NAMALWA (cell line): ENCODE measurements at regions not wholly inside any gene's neighbourhood (a gene's known extent, or its start where the extent isn't known, plus 50 kb on each side); places are given as distances from the start of the nearest gene placed in this dataset.
"Not testable (repeated sequence)": the region's sequence is repeated elsewhere in the genome, so short reads cannot be mapped to it uniquely, and the experiment has no call there.

Experiments used
- DNase-seq: peaks from one replicate; pipeline ENCODE4 v3.0.0-alpha.2; 2015; ENCODE audit warnings: low spot score

DNA sequence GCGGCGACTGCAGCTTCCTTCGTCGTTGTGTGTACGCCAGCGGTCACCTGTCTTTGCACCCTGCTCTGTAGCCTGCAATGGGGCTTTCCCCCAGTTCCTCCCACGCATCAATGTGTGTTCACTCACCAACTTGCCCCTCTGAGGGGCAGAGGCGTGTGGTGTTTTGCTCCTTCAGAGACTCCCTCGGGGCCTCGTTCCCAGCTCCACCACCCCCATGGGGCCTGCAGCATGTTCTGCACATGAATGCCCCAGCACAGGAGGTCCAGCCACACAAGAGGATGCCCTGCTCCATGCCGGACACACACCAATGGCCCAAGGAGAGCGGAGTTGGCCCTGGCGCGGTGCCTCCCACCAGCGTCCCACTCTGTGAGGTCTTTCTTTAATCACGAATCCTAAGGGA lies 196.8 kb downstream of the BANP start:
- not testable (repeated sequence) for DNase-seq

DNA sequence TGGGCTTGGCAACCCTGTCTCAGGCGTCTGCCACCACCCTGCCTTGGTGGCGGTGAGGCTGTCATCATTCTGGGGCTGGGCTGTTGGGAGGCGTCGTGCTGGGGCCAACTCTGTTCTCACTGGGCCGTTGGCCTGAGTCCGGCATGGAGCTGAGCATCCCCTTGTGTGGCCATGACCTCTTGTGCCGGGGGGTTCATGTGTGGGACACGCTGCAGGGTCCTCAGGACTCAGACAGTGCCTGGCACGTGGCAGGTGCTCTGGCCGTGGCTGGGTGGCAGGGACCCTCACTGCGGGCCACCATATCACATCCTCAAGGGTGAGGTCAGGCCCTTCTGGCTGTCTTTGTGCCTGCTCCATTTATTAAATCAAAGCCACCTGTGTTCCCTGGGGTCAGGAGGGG lies 197.4 kb downstream of the BANP start:
- DNase-seq = not testable (repeated sequence)

DNA sequence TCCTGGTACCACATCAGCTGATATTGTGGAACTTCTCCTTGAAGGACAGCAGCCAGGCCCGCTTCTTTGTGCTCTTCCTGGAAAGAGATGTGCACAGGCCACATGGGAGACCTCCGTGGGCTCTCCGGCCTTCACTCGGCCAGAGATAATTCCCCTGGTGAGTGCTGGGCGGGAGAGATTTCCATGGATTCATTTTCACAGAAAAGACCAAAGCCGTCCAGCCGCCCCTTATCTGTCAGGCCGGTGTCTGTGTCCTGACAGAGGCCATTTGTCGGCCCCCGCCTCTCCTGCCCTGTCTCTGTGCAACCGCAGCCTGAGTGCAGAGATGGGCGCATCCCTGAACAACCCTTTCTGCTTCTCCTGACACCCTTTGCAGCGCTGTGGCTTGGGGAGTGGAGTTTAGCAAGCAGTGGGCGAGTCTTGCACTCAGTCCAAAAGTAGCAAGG lies 197.9 kb downstream of the BANP start:
- DNase-seq = not testable (repeated sequence)

DNA sequence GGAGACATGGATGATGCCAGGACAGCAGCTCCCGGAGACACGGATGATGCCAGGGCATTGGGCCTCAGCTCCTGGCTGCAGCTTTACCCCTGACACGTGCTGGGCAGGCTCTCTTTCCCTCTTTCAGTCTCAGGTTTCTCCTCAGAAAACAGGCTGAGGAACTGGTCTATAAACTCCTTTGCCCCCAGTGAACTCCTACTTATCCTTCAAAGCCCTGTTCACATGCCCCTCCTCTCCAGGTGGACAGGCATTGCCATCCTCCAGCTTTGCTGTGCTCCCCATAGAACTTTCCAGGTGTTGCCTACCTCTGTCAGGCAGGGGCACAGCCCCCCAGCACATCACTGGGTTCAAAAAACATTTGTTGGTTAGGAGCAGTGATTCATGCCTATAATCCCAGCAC lies 198.4 kb downstream of the BANP start:
- not testable (repeated sequence) for DNase-seq

DNA sequence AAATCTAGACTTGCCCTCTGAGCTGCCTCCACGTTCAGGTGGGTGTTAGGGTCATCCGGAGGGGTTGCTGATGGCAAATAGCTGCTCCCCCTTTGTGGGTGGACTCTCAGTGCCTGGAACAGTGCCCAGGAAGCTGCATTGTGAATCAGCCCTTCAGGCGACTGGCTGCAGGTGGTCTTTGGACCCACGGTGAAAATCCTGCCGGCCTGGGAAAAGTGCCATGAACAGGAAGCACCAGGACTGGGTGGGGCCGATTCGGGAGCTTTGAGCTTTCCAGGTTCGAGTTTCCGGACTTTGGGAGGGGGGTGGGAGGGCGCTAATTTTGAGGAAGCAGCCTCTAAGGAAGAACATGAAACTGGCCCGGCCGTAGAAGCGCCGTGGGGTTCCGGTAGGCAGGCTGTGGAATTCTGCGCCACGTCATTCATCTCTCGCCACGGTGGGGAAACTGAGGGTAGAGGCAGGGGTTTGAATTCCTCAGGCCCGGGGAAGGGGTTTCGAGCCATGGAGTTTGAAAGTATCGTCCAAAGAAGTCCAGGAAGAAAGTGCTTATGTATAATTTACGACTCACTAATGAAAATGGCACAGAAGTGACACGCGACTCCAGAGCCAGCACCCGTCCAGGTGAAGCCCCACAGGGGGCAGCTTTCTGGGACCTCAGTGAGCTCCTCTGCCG lies 199.4 kb downstream of the BANP start:
- DNase-seq = not testable (repeated sequence)

DNA sequence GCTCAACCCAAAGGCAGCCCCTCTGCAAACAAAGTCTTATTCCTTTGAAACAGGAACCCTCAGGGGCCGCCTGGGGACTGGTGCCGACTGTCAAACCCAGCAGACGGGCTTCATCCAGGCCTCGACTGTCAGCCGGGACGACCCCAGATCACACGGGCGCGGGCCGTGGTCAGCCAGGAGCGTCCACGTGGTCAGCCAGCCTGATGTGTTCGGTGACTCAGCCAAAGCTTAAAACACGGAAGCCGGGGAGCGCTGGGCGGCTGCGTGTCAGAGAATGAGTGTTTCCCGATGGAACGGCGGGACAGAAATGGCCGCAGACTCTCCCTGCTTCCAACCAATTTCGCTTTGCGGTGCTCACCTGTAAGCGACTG lies 199.9 kb downstream of the BANP start:
- DNase-seq = not testable (repeated sequence)

DNA sequence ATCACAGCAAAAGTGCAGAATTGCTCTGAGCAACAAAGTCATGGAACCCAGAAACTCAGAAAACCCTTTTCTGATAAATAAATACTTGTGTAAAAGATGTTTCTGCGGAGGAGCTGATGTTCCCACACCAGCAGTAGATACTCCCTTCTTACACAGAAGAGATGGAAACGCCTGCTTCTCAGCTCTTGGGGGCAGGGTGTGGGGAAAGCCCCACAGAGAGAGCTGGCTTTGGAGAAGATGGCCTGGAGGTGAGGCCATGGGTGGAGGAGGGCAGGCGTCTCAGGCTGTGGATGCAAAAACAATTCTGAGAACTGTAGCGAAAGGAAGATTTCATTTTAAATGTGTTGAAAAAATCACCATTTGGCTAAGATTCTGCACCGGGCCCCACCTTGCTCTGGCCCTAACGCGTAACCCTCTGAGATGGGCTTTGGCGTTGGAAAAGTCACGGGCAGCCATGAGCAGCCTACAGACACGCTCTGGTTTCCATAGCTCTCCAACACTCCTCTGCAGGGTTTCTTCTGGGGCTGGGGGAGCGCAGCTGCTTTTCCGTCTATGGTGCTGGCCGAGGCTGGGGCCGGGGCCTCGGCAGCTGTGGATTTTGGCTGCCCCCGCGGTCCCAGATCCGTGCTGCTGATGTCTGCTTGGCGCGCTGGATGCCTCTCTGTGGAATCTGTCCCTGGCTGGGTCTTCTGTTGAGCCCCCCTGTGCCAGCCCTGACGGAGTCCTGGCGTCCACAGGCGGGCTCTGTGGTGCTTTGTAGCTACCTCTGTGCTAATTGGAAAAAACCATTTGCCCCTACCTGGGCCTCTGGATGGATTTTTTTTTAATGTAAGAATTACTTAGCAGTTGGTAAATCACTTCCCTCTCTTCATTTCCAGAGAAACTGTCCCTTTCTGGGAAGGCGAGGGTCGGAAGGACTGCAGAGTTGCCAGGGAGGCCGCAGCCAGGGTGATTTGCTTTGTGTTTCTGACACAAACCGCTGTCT lies 200.9 kb downstream of the BANP start:
- not testable (repeated sequence) for DNase-seq

DNA sequence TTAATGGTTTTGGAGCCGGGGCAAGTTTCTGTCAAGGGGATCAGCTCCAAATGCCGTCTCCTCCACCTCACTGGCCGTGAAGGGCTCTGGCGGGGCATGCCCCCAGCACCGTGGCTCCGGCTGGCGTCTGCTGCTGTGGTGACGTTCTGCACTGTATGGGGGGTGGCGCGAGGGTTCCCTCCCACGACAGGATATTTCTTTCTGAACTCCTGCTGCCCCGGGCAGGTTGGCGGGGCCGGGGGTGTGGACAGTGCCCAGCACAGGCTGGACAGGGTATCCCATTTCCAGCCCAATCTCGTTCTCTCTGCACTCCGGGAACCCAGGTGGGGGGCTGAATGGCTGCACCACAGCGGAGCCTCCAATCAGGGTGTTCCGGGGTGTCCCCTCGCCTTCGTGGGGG lies 201.6 kb downstream of the BANP start:
- not testable (repeated sequence) for DNase-seq

DNA sequence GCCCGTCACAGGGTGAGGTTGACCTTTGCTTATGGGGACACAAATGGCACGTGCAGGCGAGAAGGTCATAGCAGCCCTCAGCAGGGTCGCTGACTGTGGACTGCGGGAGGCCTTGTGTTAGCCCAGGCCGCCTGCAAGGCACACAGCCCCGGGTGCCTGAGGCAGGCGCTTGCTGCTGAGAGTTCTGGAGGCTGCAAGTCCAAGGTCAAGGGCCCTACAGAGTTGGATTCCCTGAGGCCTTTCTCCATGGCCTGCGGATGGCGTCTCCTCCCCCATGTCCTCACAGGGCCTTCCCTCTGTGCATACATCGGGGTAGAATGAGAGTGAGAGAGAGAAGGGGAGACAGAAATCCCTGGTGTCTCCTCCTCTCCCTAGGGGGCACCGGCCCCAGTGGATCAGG lies 202.3 kb downstream of the BANP start:
- not testable (repeated sequence) for DNase-seq

DNA sequence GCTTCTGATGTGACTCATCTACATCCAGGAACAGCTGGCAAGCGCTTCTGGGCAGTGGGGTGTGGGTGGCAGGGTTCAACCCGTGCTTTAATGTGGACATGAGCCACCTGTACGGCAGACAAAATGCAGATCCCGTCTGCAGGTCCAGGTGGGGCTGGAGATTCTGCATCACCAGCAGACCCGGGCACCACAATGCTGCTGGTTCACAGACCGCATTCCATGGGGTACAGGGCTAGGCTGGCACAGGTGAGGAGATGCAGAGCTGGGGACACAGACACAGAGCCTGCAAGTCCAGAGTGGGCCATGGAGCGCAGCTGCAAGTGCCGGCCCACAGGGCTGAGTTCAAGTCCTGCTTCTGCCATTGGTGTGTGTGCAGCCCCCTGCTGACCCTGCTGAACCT lies 203.7 kb downstream of the BANP start:
- not testable (repeated sequence) for DNase-seq

DNA sequence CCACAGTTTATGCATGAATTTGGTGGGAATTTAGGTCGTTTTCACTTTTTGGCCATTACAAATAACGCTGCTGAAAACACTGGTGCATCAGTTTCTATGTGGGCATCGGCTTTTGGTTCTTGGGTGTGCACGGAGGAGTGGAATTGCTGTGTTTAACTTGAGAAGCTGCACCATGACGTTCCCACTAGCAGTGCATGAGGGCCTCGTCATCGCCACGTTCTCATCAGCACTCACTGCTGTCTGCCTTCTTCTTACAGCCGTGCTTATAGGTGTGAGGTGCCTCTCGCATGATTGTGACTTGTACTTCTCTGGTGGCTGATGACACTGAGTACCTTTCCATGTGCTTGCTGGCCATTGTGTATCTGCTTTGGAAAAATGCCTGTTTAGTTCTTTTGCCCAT lies 204.4 kb downstream of the BANP start:
- DNase-seq = not testable (repeated sequence)

DNA sequence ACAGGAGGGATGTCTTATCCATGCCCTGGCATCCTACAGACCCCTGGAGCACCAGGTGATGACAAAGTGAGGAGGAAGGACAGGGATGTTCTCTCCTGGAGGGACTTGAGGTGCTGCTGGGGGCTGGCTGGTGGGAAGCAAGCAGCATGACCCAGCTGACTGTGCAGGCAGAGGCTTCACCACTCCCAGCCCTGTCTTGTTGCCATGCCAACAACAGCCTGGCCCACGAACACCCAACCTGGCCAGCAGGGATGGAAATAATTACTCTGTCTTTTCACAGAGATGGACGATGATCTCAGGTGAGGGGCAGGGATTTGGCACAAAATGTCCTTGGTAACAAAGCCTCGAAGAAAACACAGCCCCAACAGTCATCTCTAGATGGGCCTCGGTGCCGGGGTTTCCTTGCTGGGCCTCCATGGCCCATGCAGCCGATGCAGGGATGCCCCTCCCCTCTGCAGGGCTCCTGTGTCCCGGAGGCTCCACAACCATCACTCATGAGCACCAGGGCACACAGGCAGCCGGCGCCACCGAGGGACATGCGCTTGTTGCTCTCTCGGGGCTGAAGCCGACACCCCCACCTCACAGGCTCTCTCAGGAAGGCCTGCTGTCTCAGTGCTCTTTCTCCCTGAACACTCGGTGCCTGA lies 205.5 kb downstream of the BANP start:
- DNase-seq = not testable (repeated sequence)

DNA sequence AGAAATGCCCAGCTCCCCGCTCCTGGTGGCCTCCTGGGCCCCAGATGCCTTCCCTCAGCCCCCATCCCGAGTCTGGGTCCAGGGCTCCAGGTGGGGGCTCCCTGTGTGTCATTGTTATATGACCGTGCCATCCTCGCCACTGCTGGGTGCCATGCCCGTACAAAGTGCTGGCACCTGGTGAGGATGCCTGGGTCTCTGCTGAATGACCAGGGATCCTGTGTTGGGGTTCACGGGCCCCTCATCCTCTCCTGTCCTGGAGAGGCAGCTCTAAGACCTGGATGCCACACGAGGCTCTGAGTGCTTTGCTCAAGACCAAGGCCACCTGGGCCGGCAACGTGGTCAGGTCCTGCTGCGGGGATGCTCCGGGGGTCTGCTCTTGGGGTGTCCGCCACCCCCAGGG lies 206.5 kb downstream of the BANP start:
- not testable (repeated sequence) for DNase-seq

DNA sequence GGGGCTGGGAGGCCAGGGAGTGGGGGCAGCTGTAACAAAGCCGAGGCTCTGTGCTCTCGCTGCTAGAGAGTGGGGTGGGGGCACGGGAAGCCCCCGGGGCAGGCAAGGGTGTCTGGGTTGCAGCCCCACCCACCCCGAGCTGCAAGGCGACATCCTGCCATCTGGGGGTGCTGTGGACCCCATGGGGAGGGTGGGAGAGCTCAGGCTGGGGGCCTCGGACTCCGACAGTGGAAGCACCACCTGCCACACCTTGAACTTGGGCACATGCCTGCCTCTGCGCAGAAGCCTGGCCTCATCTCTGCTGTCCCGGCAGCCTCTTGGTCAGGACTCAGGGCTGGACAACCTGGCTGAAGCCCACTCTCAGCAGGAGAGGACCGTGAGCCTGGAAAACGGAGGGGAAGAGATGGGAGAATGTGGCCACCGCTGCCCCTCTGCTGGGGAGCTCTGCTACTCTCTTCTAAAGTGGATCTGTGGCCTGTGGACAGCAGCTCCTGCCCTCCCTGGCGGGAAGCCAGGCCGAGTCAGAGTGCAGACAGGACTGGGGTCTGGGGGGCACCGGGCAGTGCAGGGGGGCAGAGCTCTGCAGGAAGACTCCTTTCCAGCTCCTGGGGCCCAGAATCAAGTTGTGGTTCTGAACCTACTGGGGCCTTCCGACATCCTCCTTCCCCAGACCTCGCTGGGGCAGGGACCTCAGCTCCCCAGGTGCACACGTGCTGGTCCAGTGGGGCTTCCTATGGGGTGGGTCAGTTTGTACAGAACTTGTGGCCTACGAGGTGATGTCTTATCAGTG lies 207.2 kb downstream of the BANP start:
- not testable (repeated sequence) for DNase-seq

DNA sequence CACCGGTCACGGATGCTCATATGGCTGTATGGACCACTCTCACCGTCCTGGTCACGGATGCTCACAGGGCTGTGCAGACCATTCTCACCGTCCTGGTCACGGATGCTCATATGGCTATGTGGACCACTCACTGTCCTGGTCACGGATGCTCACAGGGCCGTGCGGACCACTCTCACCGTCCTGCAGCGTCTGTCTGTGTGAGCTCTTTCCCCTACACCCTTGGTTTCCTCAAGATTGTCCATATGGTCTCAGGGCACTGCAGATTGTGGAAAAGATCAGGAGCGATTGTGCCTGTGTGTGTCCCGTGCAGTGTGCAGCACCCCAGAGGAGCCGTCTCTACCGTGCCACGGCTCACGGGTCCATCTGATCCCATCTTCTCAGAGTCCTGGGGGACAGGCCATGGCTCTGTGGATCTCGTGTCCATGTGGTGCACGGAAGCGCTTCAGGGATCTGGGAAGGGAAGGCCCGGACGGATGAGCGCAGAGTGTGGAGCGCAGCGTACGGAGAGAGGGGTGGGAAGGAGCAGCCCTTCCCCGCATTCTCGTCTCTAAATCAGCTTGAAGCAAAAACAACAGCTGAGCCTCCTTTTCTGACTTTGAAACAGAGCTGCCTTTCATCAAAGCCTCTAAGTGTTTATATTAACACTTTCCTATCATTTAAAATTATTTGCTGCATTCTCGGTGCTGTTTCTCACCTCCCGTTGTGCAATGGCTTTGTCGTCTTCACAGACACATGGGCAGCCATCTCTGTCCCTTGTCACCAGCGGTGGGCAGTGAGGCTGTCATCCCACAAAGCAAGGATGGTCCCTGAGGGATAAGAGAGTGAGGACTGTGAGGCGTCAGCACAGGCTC lies 208.0 kb downstream of the BANP start:
- not testable (repeated sequence) for DNase-seq

DNA sequence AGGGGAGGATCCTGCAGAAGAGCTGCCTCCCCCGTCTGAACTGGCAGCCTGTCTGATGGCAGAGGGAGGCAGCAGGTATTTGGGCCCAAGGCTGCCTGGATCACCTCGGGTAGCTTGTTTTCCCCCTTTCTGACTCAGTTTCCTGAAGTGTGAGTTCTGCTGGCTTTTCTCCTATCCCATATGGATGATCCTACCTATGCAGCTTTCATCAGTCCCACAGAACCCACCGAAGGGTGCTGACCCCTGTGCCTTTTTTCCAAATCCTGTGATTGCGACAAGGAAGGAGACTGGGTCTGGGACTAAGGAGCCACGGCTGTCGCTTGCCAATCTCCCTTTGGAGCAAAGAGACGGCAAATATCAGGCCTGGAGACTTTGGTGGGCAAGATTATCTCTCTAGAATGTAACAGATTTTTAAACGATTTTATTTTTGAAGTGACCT lies 208.7 kb downstream of the BANP start:
- not testable (repeated sequence) for DNase-seq

DNA sequence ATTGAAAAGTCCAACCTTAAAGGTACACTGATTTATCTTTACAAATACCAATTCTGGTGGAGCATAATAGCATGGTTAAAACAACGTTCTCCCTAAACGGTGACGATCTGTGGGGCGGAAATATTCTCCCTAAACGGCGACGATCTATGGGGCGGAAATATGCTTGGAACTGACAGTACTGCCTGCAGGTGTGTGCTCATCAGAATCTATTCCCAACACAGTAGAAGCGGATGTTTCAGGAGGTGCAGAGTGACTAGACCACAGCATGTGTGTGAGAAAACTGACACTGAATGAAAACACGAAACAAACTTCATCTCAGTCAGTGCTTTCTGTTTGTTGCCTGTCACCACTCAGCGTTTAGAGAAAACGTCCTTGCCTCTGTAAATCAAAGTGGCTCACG lies 210.0 kb downstream of the BANP start:
- DNase-seq = not testable (repeated sequence)

DNA sequence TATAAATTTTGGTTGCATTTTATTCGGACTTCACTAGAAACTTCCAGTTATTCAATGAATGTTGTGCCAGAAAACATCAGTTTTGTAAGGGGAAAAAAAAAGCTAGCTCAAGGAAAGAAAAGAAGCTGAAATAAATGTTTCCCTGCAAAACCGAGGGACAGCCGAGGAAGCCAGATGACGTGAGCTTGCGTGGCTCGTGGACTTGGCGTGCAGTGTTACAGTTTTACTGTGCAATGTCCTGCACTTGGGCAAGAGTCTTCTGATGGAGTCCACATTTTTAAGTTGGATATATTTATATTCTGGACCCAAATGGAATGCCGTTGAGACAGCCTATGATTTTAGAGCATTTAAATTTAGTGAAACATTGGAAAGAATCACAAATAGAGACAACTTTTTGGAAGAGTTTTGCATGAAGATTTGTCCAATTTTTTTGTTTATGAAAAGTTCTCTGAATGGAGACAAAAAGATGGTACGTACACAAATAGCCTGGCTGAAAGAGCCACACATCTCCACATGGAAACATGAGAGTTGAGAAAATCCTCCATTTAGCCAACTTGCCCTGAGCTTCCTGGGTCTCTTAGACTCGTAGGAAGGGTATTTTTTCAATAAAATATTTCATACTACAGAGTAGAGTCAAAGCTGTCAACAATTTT lies 210.5 kb downstream of the BANP start:
- DNase-seq = not testable (repeated sequence)

DNA sequence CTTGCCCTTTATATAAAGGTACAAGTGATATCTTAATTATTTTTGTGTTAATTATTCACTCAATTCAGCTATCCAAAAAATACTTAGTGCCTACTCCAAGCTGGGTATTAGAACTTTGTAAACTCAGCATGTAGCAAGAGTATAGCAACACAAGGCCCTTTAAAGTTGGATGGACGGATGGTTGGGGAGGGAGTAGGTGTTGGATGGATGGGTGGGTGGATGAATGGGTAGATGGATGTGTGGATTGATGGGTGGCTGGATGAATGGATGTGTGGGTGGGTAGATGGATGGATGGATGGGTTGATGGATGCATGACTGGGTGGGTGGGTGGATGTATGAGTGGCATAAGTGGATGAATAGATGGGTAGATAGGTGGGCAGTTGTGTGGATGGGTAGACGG lies 211.5 kb downstream of the BANP start:
- DNase-seq = not testable (repeated sequence)
